H9 (cell line): ENCODE measurements at regions not wholly inside any gene's neighbourhood (a gene's known extent, or its start where the extent isn't known, plus 50 kb on each side); places are given as distances from the start of the nearest gene placed in this dataset.

Experiments used
- DNase-seq: peaks from one replicate; pipeline ENCODE4 v3.0.0-alpha.2; 2017
- H2AFZ ChIP-seq: one replicate; pipeline ENCODE4 v1.6.1; 2013; ENCODE audit warnings: mild to moderate bottlenecking, low read length, control low read depth, moderate library complexity
- H2AK5ac ChIP-seq: 2 replicates; pipeline ENCODE4 v1.6.1; 2013; ENCODE audit warnings: low read length, control low read depth, mixed read lengths; ENCODE audit not compliant: insufficient read length
- H2BK120ac ChIP-seq: one replicate; pipeline ENCODE4 v1.6.1; 2013; ENCODE audit warnings: low read depth, mild to moderate bottlenecking, low read length, control low read depth, inconsistent platforms; ENCODE audit not compliant: poor library complexity, severe bottlenecking
- H2BK12ac ChIP-seq: 2 replicates; pipeline ENCODE4 v1.6.1; 2013; ENCODE audit warnings: low read length, control low read depth, mixed read lengths, low read depth; ENCODE audit not compliant: insufficient read length
- H2BK15ac ChIP-seq: 2 replicates; pipeline ENCODE4 v1.6.1; 2013; ENCODE audit warnings: low read depth, low read length, control low read depth
- H2BK20ac ChIP-seq: one replicate; pipeline ENCODE4 v1.6.1; 2013; ENCODE audit warnings: low read depth, mild to moderate bottlenecking, low read length, control low read depth, inconsistent platforms; ENCODE audit not compliant: poor library complexity, severe bottlenecking
- H2BK5ac ChIP-seq: 2 replicates; pipeline ENCODE4 v1.6.1; 2013; ENCODE audit warnings: low read length, control low read depth, mixed read lengths; ENCODE audit not compliant: insufficient read length
- H3K14ac ChIP-seq: 2 replicates; pipeline ENCODE4 v1.6.1; 2013; ENCODE audit warnings: low read length, control low read depth; ENCODE audit not compliant: insufficient read depth
- H3K18ac ChIP-seq: 2 replicates; pipeline ENCODE4 v1.6.1; 2013; ENCODE audit warnings: low read depth, mild to moderate bottlenecking, mixed read lengths, low read length, control low read depth; ENCODE audit not compliant: insufficient read length
- H3K23ac ChIP-seq: 2 replicates; pipeline ENCODE4 v1.6.1; 2013; ENCODE audit warnings: low read length, control low read depth, mixed read lengths, low read depth; ENCODE audit not compliant: insufficient read length
- H3K23me2 ChIP-seq: 2 replicates; pipeline ENCODE4 v1.6.1; 2013; ENCODE audit warnings: low read depth, mild to moderate bottlenecking, mixed read lengths, low read length, control low read depth; ENCODE audit not compliant: insufficient read length, poor library complexity, severe bottlenecking
- H3K27ac ChIP-seq: 2 replicates; pipeline ENCODE4 v1.5.1; 2013; ENCODE audit warnings: low read length, control low read depth, mixed read lengths, low read depth; ENCODE audit not compliant: insufficient read length
- H3K27me3 ChIP-seq: 2 replicates; pipeline ENCODE4 v1.6.1; 2013; ENCODE audit warnings: low read length, control low read depth, inconsistent platforms; ENCODE audit not compliant: insufficient read depth
- H3K4ac ChIP-seq: 2 replicates; pipeline ENCODE4 v1.6.1; 2013; ENCODE audit warnings: low read depth, mild to moderate bottlenecking, control low read depth, inconsistent platforms, low read length, moderate library complexity
- H3K4me1 ChIP-seq: 2 replicates; pipeline ENCODE4 v1.6.1; 2013; ENCODE audit warnings: low read length, control low read depth, inconsistent platforms; ENCODE audit not compliant: insufficient read depth
- H3K4me2 ChIP-seq: 2 replicates; pipeline ENCODE4 v1.6.1; 2013; ENCODE audit warnings: low read length, control low read depth, mixed read lengths; ENCODE audit not compliant: insufficient read length, insufficient read depth
- H3K56ac ChIP-seq: 2 replicates; pipeline ENCODE4 v1.6.1; 2013; ENCODE audit warnings: low read depth, mild to moderate bottlenecking, mixed read lengths, low read length, control low read depth; ENCODE audit not compliant: insufficient read length
- H3K79me1 ChIP-seq: 2 replicates; pipeline ENCODE4 v1.6.1; 2013; ENCODE audit warnings: low read depth, mild to moderate bottlenecking, moderate library complexity, low read length, control low read depth, inconsistent platforms; ENCODE audit not compliant: insufficient read depth, poor library complexity, severe bottlenecking
- H3K79me2 ChIP-seq: 2 replicates; pipeline ENCODE4 v1.6.1; 2013; ENCODE audit warnings: low read length, control low read depth, inconsistent platforms; ENCODE audit not compliant: insufficient read depth
- H3K9ac ChIP-seq: 2 replicates; pipeline ENCODE4 v1.6.1; 2013; ENCODE audit warnings: low read length, control low read depth, mixed read lengths; ENCODE audit not compliant: insufficient read length; ENCODE audit errors: extremely low read depth
- H3K9me3 ChIP-seq: one replicate; pipeline ENCODE4 v1.6.1; 2013; ENCODE audit warnings: low read depth, low read length, inconsistent platforms; ENCODE audit not compliant: control insufficient read depth
- H3T11ph ChIP-seq: one replicate; pipeline ENCODE4 v1.6.1; 2013; ENCODE audit warnings: mild to moderate bottlenecking, low read length, control low read depth, inconsistent platforms
- H4K20me1 ChIP-seq: one replicate; pipeline ENCODE4 v1.6.1; 2013; ENCODE audit not compliant: control insufficient read depth, insufficient read length, insufficient read depth
- H4K5ac ChIP-seq: 2 replicates; pipeline ENCODE4 v1.6.1; 2013; ENCODE audit warnings: low read depth, mild to moderate bottlenecking, mixed read lengths, low read length, control low read depth; ENCODE audit not compliant: insufficient read length
- H4K8ac ChIP-seq: replicated peaks from 2 replicates; pipeline ENCODE4 v1.6.1; 2013; ENCODE audit warnings: low read length, control low read depth, mixed read lengths, low read depth; ENCODE audit not compliant: insufficient read length
- H4K91ac ChIP-seq: 2 replicates; pipeline ENCODE4 v1.6.1; 2013; ENCODE audit warnings: low read depth, mild to moderate bottlenecking, moderate library complexity, mixed read lengths, low read length, control low read depth; ENCODE audit not compliant: insufficient read length
- H3K27ac Mint-ChIP-seq, 3 experiments: 2 replicates in 2 of 3; 3 replicates in 1 of 3; pipeline ENCODE4 v1.8.0; 2020 to 2021; ENCODE audit warnings: mixed read lengths in 3 of 3, mild to moderate bottlenecking in 1 of 3, moderate library complexity in 1 of 3
- H3K27me3 Mint-ChIP-seq: 2 replicates; pipeline ENCODE4 v1.8.0; 2021; ENCODE audit warnings: low read depth, mild to moderate bottlenecking, moderate library complexity, mixed read lengths
- H3K36me3 Mint-ChIP-seq, 3 experiments: 2 replicates in 2 of 3; 3 replicates in 1 of 3; pipeline ENCODE4 v1.8.0; 2020 to 2021; ENCODE audit warnings: low read depth in 3 of 3, mixed read lengths in 3 of 3; ENCODE audit not compliant: insufficient read depth in 1 of 3
- H3K4me1 Mint-ChIP-seq, 2 experiments: 2 replicates each; pipeline ENCODE4 v1.8.0; 2020; ENCODE audit warnings: mixed read lengths in 2 of 2
- H3K4me3 Mint-ChIP-seq, 2 experiments: 2 replicates in 1 of 2; 3 replicates in 1 of 2; pipeline ENCODE4 v1.8.0; 2020 to 2021; ENCODE audit warnings: mild to moderate bottlenecking in 2 of 2, mixed read lengths in 2 of 2, moderate library complexity in 1 of 2
- H3K9me3 Mint-ChIP-seq, 2 experiments: 2 replicates in 1 of 2; 3 replicates in 1 of 2; pipeline ENCODE4 v1.8.0; 2020; ENCODE audit warnings: mild to moderate bottlenecking in 2 of 2, mixed read lengths in 2 of 2, moderate library complexity in 1 of 2
- WGBS: extraction: QIAGEN DNeasy Blood & Tissue Kit; methylation state at CpG from one replicate; pipeline ENCODE4 v1.1.7; 2013; ENCODE audit warnings: missing lambda C conversion rate, low lambda C conversion rate, mixed read lengths; ENCODE audit not compliant: insufficient read length; ENCODE audit errors: extremely low coverage; 5-methylcytosine and 5-hydroxymethylcytosine counted together
- TF ChIP-seq, protein P1 (sequence below): fragments of 200-600 bp; sonication (generic); conservative IDR thresholded peaks from 3 replicates; pipeline ENCODE4 v1.8.0; 2021; ENCODE audit warnings: antibody characterized with exemption, mild to moderate bottlenecking

DNA sequence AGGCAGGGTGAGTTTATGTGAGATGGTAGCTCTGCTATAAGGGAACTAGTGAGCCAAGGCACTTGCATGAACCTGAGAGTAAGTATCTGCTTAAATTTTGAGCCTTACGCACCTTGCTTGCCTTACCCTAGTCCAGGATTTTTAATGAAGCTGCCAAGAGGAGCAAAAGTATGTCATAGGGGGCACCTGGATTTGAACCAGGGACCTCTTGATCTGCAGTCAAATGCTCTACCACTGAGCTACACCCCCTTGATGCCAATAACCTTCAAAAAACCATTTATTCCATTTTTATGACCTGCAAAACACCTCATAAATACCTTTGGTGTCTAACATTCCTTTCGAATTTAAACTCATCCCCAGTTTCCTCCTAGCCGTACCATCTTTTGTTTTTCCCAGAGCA is 88.3 kb upstream of the ACP3 start:
- Histone ChIP-seq H4K20me1 (no peaks in the 10 kb centered on the region), H4K91ac (no peak overlapping the region), H3K23ac (no peak overlapping the region), H3K9ac (no peak overlapping the region), H3K79me1 (no peaks in the 10 kb centered on the region), H3T11ph (no peak overlapping the region), H2BK12ac (no peak overlapping the region), H2BK20ac (no peak overlapping the region), H4K5ac (no peak overlapping the region), H3K4me2 (no peak overlapping the region), H3K27me3 (no peaks in the 10 kb centered on the region), H3K18ac (no peak overlapping the region), H2AK5ac (no peak overlapping the region), H3K27ac (no peak overlapping the region), H3K23me2 (no peaks in the 10 kb centered on the region), H3K4ac (no peak overlapping the region), H2BK120ac (no peak overlapping the region), H3K9me3 (no peaks in the 10 kb centered on the region), H3K79me2 (no peaks in the 10 kb centered on the region), H3K14ac (no peak overlapping the region), H2BK15ac (no peak overlapping the region), H4K8ac (no peak overlapping the region), H3K56ac (no peak overlapping the region), H2BK5ac (no peak overlapping the region), H2AFZ (no peak overlapping the region), H3K4me1 (peaks cover 13% of the 10 kb centered on the region; the same call in 1 of the 2 replicates)
- peaks cover 18 to 23% of the 10 kb centered on the region in 2 experiments for H3K4me1 Mint-ChIP-seq
- H3K36me3 Mint-ChIP-seq: peaks cover 0 to 4% (median 0%) of the 10 kb centered on the region in 3 experiments; a peak in 1 of 7 replicates
- H3K4me3 Mint-ChIP-seq: no peak overlapping the region
- H3K9me3 Mint-ChIP-seq: no peaks in the 10 kb centered on the region; a peak in 2 of 5 replicates
- no peak for DNase-seq
- no CpG with 5 or more reads among the region's 3 CpGs for WGBS
- TF ChIP-seq, protein P1, sequence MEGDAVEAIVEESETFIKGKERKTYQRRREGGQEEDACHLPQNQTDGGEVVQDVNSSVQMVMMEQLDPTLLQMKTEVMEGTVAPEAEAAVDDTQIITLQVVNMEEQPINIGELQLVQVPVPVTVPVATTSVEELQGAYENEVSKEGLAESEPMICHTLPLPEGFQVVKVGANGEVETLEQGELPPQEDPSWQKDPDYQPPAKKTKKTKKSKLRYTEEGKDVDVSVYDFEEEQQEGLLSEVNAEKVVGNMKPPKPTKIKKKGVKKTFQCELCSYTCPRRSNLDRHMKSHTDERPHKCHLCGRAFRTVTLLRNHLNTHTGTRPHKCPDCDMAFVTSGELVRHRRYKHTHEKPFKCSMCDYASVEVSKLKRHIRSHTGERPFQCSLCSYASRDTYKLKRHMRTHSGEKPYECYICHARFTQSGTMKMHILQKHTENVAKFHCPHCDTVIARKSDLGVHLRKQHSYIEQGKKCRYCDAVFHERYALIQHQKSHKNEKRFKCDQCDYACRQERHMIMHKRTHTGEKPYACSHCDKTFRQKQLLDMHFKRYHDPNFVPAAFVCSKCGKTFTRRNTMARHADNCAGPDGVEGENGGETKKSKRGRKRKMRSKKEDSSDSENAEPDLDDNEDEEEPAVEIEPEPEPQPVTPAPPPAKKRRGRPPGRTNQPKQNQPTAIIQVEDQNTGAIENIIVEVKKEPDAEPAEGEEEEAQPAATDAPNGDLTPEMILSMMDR: no peak
- H3K27me3 Mint-ChIP-seq: peaks cover 1% of the 10 kb centered on the region
- no peak overlapping the region for H3K27ac Mint-ChIP-seq
